DMS114 treated with DMSO at 0.1 percent for 48 hours (cell line): ENCODE measurements at regions not wholly inside any gene's neighbourhood (a gene's known extent, or its start where the extent isn't known, plus 50 kb on each side); places are given as distances from the start of the nearest gene placed in this dataset.
"Not testable (repeated sequence)": the region's sequence is repeated elsewhere in the genome, so short reads cannot be mapped to it uniquely, and the experiment has no call there.

Experiments
- DNase-seq: peaks from one replicate; lab custom pipeline; 2025; ENCODE audit not compliant: unreplicated experiment; lab: John Stamatoyannopoulos, UW

GRCh38 chr7:153514032-153514431 lies 538.2 kb upstream of the DPP6 start:
- DNase-seq = no peak

DNA sequence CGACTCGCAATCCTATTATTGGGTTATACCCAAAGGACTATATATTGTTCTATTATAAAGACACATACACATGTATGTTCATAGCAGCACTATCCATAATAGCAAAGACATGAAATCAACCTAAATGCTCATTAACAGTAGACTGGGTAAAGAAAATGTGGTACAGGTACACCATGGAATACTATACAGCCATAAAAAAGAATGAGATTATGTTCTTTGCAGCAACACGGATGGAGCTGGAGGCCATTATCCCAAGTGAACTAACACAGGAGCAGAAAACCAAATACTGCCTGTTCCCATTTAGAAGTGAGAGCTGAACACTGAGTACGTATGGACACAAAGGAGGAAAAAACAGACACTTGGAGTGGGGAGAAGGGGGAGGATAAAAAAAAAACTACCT lies 536.8 kb upstream of the DPP6 start:
- no peak for DNase-seq

DNA sequence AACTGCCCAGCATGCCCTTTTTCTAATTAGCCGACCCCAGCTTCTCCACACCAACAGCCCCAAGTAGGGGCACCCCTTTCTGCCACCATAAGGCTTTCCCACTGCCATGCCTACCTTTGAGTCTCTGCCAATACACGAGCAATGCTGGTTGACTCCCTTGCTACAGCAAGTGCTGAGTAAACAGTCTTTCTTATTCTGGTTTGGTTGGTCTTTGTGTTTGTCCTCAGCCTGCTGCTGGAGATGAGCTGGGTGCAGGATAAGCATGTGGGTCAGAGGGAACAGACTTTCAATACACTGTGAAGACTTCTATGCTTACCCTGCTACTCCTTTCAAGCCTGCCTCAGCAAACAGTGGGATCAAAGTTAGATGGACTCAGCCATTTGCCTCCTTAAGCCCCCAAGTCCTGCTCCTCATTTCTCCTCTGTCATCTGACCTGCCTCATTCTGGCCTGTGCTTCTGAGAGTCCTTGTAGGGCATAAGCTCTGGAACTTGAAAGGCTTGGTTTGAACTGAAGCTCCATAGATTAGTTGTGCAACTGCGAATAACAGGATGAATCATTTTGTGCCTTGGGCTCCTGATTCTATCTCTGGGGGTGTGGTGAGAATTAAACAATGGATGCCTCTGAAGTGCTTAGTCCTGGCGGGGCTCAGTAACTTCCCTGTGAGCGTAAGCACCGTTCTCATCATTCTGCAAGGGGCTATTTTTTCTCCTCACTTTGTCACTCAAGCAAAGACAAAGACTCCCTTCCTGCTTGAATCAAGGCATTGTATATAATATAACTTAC lies 533.8 kb upstream of the DPP6 start:
- DNase-seq = no peak

DNA sequence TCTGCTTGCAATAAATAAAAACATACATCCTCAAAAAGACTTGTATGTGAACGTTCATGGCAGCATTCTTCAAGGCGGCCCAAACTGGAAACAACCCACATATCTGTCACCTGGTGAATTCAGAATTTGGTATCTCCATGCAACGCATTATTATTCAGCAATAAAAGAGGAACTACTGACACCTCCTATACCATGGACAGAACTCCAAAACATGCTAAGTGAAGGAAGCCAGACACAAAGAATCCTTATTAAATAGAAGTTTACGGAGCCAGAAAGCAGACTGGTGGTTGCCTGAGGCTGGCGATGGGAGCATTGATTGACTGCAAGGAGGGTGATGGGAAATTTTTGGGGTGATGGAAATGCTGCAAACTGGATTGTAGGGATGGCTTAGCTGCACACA lies 530.8 kb upstream of the DPP6 start:
- no peak for DNase-seq

DNA sequence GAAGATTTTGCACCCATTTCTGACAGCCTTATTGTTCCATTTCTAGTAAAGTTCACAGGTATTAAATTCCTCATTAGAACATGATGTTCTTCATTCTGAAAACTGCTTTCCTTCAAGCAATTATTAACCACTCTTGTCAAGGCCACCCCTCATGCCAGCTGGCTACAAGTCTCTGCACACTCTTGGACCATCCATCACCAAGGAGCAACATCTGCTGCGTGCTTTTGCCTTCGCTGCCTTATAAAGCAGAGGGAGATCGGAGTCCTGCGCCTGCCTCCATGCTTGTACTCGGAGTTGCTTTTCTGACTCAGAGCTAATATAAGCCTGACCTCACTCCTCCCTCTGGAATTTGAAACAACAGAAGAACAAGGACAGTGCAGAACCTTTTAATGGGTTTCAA lies 529.9 kb upstream of the DPP6 start:
- no peak for DNase-seq

DNA sequence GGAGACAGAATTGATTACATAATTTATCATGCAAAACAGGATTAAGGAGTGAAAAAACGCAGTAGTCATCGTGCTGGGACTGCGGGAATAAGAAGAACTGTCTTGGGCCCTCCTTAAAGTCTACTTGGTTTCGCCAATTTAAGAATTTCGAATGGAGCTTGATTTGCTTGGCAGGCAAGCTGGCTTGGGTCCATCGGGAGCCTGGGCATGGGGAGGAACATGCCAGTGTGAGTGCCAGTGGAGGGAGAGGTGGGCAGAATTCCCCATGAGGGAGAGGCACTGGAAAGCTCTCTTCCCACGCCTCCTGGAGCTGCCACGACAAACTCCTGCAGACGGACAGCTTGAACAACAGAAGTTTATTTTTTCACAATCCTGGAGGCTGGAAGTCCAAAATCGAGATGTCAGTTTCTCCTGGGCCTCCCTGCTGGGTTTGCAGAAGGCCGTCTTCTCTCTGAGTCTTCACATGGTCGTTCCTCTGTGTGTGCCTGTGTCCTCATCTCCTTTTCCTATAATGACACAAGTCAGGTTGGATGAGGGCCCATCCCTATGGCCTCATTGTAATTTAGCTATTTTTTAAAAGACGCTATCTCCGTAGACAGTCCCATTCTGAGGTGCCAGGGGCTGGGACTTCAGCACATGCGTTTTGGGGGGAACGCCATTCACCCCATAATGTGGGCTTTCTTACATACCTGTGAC lies 528.7 kb upstream of the DPP6 start:
- DNase-seq = no peak

DNA sequence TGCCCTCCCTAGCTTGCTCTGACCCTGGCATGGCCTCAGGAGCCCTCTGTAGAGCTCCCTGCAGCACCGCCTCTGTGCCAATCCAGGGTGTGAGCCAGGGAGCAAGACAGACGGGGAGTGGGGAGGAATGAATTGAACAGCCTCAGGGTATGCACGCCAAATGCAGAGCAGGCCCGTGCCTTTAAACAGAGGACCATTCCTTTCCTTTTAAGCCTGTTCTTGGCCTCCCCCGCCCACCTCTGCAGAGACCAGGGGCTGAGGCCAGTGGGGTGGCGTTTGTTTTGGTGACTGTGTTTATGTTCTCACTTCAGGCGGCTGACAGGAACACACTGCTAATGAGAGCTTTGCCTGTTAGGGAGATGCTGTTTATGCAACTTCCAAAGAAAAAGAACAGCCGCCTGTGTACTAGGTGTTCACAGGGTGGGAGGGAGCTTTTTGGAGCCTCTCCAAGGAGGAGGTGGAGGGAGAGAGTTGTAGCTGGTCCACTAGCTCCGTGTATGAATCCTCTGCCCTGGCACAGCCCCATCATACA lies 528.1 kb upstream of the DPP6 start:
- DNase-seq = no peak

- DNase-seq = no peak
These were observed 523.1 kb upstream of the DPP6 start for GRCh38 chr7:153529100-153529499.

GRCh38 chr7:153529651-153530165 lies 522.5 kb upstream of the DPP6 start:
- DNase-seq = no peak

GRCh38 chr7:153530441-153530840 lies 521.8 kb upstream of the DPP6 start:
- no peak for DNase-seq

GRCh38 chr7:153532326-153532725 lies 519.9 kb upstream of the DPP6 start:
- no peak for DNase-seq

- no peak for DNase-seq
These were observed 514.9 kb upstream of the DPP6 start for GRCh38 chr7:153537271-153537670.

- no peak for DNase-seq
These were observed 510.3 kb upstream of the DPP6 start for GRCh38 chr7:153541903-153542302.

GRCh38 chr7:153543232-153543631 lies 509.0 kb upstream of the DPP6 start:
- no peak for DNase-seq

DNA sequence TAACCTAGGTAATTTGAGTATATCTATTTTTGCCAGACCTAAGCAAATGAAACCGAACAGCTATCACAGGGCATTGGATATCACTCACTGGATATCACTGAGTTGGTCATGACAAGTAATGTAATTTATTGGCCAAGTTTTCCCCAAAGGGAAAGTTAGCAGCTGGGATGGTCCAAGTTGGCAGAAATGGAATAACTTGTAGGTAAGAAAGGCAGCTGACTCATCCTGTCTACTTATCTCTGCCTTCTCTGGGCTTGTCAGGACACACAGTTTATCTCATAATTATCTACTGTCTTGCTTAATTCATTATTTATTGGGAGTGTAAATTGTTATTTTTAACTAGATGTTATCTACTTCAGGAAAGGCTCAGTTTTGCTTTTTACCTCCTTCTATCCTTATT lies 502.0 kb upstream of the DPP6 start:
- DNase-seq = no peak

- DNase-seq = no peak
These were observed 487.8 kb upstream of the DPP6 start for GRCh38 chr7:153564391-153564790.

DNA sequence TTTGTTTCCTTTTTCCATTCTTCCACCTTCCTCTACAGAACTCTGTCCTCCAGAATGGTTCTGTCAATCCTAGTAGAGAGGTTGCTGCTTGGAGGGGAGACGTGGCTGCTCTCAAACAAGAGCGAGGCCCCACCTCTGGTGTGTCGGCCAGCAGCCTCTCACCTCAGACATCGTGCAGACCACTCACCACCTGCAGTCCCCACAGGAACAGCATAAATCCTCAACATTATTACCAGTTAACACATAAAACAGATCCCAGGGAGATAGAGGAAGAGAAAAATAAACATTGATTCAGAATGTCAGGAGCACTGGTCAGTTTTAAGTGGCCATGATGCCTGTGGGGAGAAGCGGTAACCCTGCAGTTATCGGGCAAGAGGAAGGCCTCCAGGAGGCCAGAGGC lies 485.9 kb upstream of the DPP6 start:
- no peak for DNase-seq

DNA sequence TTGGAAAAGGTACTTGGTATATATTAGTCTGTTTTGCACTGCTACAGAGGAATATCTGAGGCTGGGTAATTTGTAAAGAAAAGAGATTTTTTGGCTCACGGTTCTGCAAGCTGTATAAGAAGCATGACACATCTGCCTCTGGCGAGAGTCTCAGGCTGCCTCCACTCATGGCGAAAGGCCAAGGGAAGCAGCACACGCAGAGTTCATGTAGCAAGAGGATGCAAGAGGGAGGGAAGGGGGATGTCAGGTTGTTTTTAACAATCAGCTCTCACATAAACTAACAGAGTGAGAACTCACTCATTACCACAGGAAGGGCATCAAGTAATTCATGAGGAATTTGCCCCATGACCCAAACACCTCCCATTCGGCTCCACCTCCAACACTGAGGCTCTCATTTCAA lies 484.8 kb upstream of the DPP6 start:
- DNase-seq = no peak

GRCh38 chr7:153569520-153569919 lies 482.7 kb upstream of the DPP6 start:
- DNase-seq = not testable (repeated sequence)

GRCh38 chr7:153576096-153576495 lies 476.1 kb upstream of the DPP6 start:
- no peak for DNase-seq

GRCh38 chr7:153581419-153581818 lies 470.8 kb upstream of the DPP6 start:
- no peak for DNase-seq

DNA sequence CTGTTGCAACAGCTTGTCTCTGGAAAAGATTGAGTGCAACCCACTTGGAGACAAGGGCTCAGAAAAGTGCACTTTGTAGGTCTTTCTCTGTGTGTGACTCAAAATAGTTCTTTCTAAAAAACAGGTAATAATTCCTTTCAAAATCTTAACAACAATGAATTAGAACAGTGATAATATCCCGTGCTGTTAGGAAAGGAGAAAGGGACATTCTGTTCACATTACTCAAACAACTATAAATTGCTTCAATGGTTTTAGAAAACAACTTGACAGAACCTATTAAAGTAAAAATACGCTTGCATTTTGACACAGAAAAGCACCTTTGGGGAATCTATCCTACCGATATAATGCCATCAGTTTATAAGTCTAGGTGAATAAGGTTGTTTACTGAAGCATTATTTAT lies 468.1 kb upstream of the DPP6 start:
- DNase-seq = no peak
